CD4-positive, alpha-beta memory T cell (primary cell): ENCODE measurements at regions not wholly inside any gene's neighbourhood (a gene's known extent, or its start where the extent isn't known, plus 50 kb on each side); places are given as distances from the start of the nearest gene placed in this dataset.
A peak's percentile ranks its signal among the peaks of the same experiment; 100 is the strongest.

Experiments used
- CTCF ChIA-PET: fragments of 350-600 bp; sonication (Branson Sonifier 250); formaldehyde crosslinking; loops from one replicate; lab custom pipeline; 2021; ENCODE audit warnings: inconsistent platforms; ENCODE audit not compliant: partially characterized antibody; lab: Charles Lee
- POLR2A ChIA-PET: fragments of 350-600 bp; sonication (Branson Sonifier 250); formaldehyde crosslinking; loops from one replicate; lab custom pipeline; 2021; ENCODE audit not compliant: partially characterized antibody; lab: Charles Lee
- DNase-seq, 5 donors: peaks; one replicate each; pipeline versions ENCODE4 v3.0.0 to v3.0.0-alpha.2; 2020 to 2022; ENCODE audit warnings: mixed read lengths in 1 of 5
- H3K27ac ChIP-seq: one replicate; pipeline ENCODE4 v1.7.0; 2013; ENCODE audit warnings: low read depth, low read length
- H3K27me3 ChIP-seq: 2 replicates; pipeline ENCODE4 v1.7.0; 2013; ENCODE audit warnings: mild to moderate bottlenecking, low read length, moderate library complexity; ENCODE audit not compliant: insufficient read depth
- H3K36me3 ChIP-seq: 2 replicates; pipeline ENCODE4 v1.7.0; 2013; ENCODE audit warnings: mild to moderate bottlenecking, low read length, moderate library complexity; ENCODE audit not compliant: insufficient read depth
- H3K4me1 ChIP-seq: 2 replicates; pipeline ENCODE4 v1.7.0; 2013; ENCODE audit warnings: mild to moderate bottlenecking, low read length, moderate library complexity; ENCODE audit not compliant: insufficient read depth
- H3K4me3 ChIP-seq, 2 donors: one replicate each; pipeline ENCODE4 v1.7.0; 2013; ENCODE audit warnings: low read length in 2 of 2, mild to moderate bottlenecking in 1 of 2
- H3K9me3 ChIP-seq, 2 donors: one replicate each; pipeline ENCODE4 v1.7.0; 2013; ENCODE audit warnings: low read length in 2 of 2, control low read depth in 1 of 2; ENCODE audit not compliant: control insufficient read depth in 1 of 2
- H3K27ac Mint-ChIP-seq, 7 donors: one replicate each; pipeline ENCODE4 v1.8.0; 2020 to 2021; ENCODE audit warnings: mixed read lengths in 7 of 7, mild to moderate bottlenecking in 6 of 7, inconsistent platforms in 3 of 7, moderate library complexity in 3 of 7
- H3K27me3 Mint-ChIP-seq, 2 donors: one replicate each; pipeline ENCODE4 v1.8.0; 2020 to 2021; ENCODE audit warnings: mixed read lengths in 2 of 2
- H3K36me3 Mint-ChIP-seq, 2 donors: one replicate each; pipeline ENCODE4 v1.8.0; 2020 to 2021; ENCODE audit warnings: mixed read lengths in 2 of 2, inconsistent platforms in 1 of 2, mild to moderate bottlenecking in 1 of 2
- H3K4me1 Mint-ChIP-seq, 4 donors: one replicate each; pipeline ENCODE4 v1.8.0; 2020 to 2021; ENCODE audit warnings: mixed read lengths in 4 of 4, mild to moderate bottlenecking in 1 of 4
- H3K4me3 Mint-ChIP-seq, 8 donors: one replicate each; pipeline ENCODE4 v1.8.0; 2020 to 2021; ENCODE audit warnings: mixed read lengths in 8 of 8, mild to moderate bottlenecking in 7 of 8, moderate library complexity in 6 of 8, inconsistent platforms in 3 of 8
- H3K9me3 Mint-ChIP-seq, 8 donors: one replicate each; pipeline ENCODE4 v1.8.0; 2020 to 2021; ENCODE audit warnings: mixed read lengths in 8 of 8, mild to moderate bottlenecking in 5 of 8, inconsistent platforms in 3 of 8, moderate library complexity in 1 of 8
- intact Hi-C: fragments of 100-400 bp; cut with micrococcal nuclease; formaldehyde crosslinking; loops from one replicate; pipeline ENCODE4 v1.15.1; 2023

- Histone ChIP-seq H3K9me3 (no peaks in the 10 kb centered on the region), H3K27me3 (no peaks in the 10 kb centered on the region), H3K27ac (no peak overlapping the region), H3K4me1 (peaks cover 23% of the 10 kb centered on the region), H3K4me3 (no peak overlapping the region), H3K36me3 (no peaks in the 10 kb centered on the region)
- ChIA-PET CTCF (no interaction called here), POLR2A (no interaction called here)
- Mint-ChIP-seq H3K27me3 (no peaks in the 10 kb centered on the region), H3K9me3 (peaks cover 0 to 2% (median 0%) of the 10 kb centered on the region in 8 donors), H3K4me1 (peaks cover 10 to 31% (median 20%) of the 10 kb centered on the region in 4 donors), H3K36me3 (no peaks in the 10 kb centered on the region), H3K4me3 (no peak overlapping the region), H3K27ac (peak overlapping the region in 1 of 7 donors; percentile 1)
- intact Hi-C loops = no loop called here
- DNase-seq = no peak
These were observed 97.0 kb upstream of the LIPC start for GRCh38 chr15:58334803-58335202.

- Mint-ChIP-seq H3K36me3 (no peaks in the 10 kb centered on the region), H3K4me1 (peaks cover 9 to 19% (median 14%) of the 10 kb centered on the region in 4 donors), H3K9me3 (peaks cover 0 to 2% (median 0%) of the 10 kb centered on the region in 8 donors), H3K27me3 (no peaks in the 10 kb centered on the region), H3K4me3 (no peak overlapping the region), H3K27ac (no peak overlapping the region)
- intact Hi-C loops = no loop called here
- Histone ChIP-seq H3K4me1 (peaks cover 17% of the 10 kb centered on the region), H3K27ac (no peak overlapping the region), H3K4me3 (no peak overlapping the region), H3K36me3 (no peaks in the 10 kb centered on the region), H3K9me3 (no peaks in the 10 kb centered on the region), H3K27me3 (no peaks in the 10 kb centered on the region)
- DNase-seq = no peak
- CTCF ChIA-PET = no interaction called here
- POLR2A ChIA-PET = interaction anchor here (0.6 kb wide), 1 partner anchor 17 kb away, joined by 3 read pairs; no protein-coding TSS in a partner anchor
These were observed 95.6 kb upstream of the LIPC start for GRCh38 chr15:58336161-58336560.

- intact Hi-C loops = no loop called here
- H3K36me3 ChIP-seq = no peaks in the 10 kb centered on the region
- H3K4me3 ChIP-seq = no peak overlapping the region
- no peaks in the 10 kb centered on the region for H3K27me3 ChIP-seq
- Mint-ChIP-seq H3K27me3 (no peaks in the 10 kb centered on the region), H3K4me3 (no peak overlapping the region), H3K9me3 (peaks cover 0 to 2% (median 0%) of the 10 kb centered on the region in 8 donors), H3K4me1 (no peaks in the 10 kb centered on the region), H3K27ac (no peak overlapping the region), H3K36me3 (no peaks in the 10 kb centered on the region)
- ChIA-PET POLR2A (no interaction called here), CTCF (no interaction called here)
- no peak overlapping the region for H3K27ac ChIP-seq
- no peak for DNase-seq
- H3K4me1 ChIP-seq = no peaks in the 10 kb centered on the region
- H3K9me3 ChIP-seq = no peaks in the 10 kb centered on the region
These were observed 91.6 kb upstream of the LIPC start for GRCh38 chr15:58340176-58340575.

GRCh38 chr15:58342508-58342907 is 89.3 kb upstream of the LIPC start:
- H3K4me3 ChIP-seq = no peak overlapping the region
- no peaks in the 10 kb centered on the region for H3K27me3 Mint-ChIP-seq
- no peaks in the 10 kb centered on the region for H3K27me3 ChIP-seq
- peaks cover 0 to 2% (median 0%) of the 10 kb centered on the region in 8 donors for H3K9me3 Mint-ChIP-seq
- no peaks in the 10 kb centered on the region for H3K4me1 ChIP-seq
- no peak for DNase-seq
- ChIA-PET POLR2A (no interaction called here), CTCF (no interaction called here)
- no peaks in the 10 kb centered on the region for H3K9me3 ChIP-seq
- H3K27ac Mint-ChIP-seq = no peak overlapping the region
- intact Hi-C loops = no loop called here
- H3K36me3 Mint-ChIP-seq = no peaks in the 10 kb centered on the region
- H3K4me3 Mint-ChIP-seq = no peak overlapping the region
- no peak overlapping the region for H3K27ac ChIP-seq
- no peaks in the 10 kb centered on the region for H3K36me3 ChIP-seq
- no peaks in the 10 kb centered on the region for H3K4me1 Mint-ChIP-seq

GRCh38 chr15:58344213-58345070 is 87.3 kb upstream of the LIPC start:
- intact Hi-C loops = no loop called here

GRCh38 chr15:58346361-58346760 is 85.4 kb upstream of the LIPC start:
- intact Hi-C loops = no loop called here
- H3K9me3 ChIP-seq = no peaks in the 10 kb centered on the region
- H3K4me1 ChIP-seq = no peaks in the 10 kb centered on the region
- H3K4me1 Mint-ChIP-seq = no peaks in the 10 kb centered on the region
- H3K4me3 ChIP-seq = no peak overlapping the region
- H3K27ac Mint-ChIP-seq = no peak overlapping the region
- POLR2A ChIA-PET = no interaction called here
- no peak for DNase-seq
- H3K36me3 Mint-ChIP-seq = peaks cover 0 to 3% of the 10 kb centered on the region in 2 donors
- H3K9me3 Mint-ChIP-seq = peaks cover 0 to 2% (median under 1%) of the 10 kb centered on the region in 8 donors
- CTCF ChIA-PET = interaction anchor here (0.6 kb wide), 1 partner anchor 17 kb away, joined by 3 read pairs; no protein-coding TSS in a partner anchor
- H3K27me3 ChIP-seq = no peaks in the 10 kb centered on the region
- no peak overlapping the region for H3K4me3 Mint-ChIP-seq
- H3K27ac ChIP-seq = no peak overlapping the region
- peaks cover 0 to 3% of the 10 kb centered on the region in 2 donors for H3K27me3 Mint-ChIP-seq
- no peaks in the 10 kb centered on the region for H3K36me3 ChIP-seq

More at GRCh38 chr15:58344213-58345070, 87.3 kb upstream of the LIPC start:
- H3K36me3 Mint-ChIP-seq = peaks cover 0 to 3% of the 10 kb centered on the region in 2 donors
- no peak for DNase-seq
- CTCF ChIA-PET = no interaction called here
- Histone ChIP-seq H3K4me1 (no peaks in the 10 kb centered on the region), H3K27ac (no peak overlapping the region), H3K27me3 (no peaks in the 10 kb centered on the region), H3K4me3 (no peak overlapping the region), H3K36me3 (no peaks in the 10 kb centered on the region), H3K9me3 (no peaks in the 10 kb centered on the region)
- no peaks in the 10 kb centered on the region for H3K27me3 Mint-ChIP-seq
- H3K27ac Mint-ChIP-seq = no peak overlapping the region
- H3K9me3 Mint-ChIP-seq = peaks cover 0 to 2% (median under 1%) of the 10 kb centered on the region in 8 donors
- H3K4me1 Mint-ChIP-seq = no peaks in the 10 kb centered on the region
- H3K4me3 Mint-ChIP-seq = no peak overlapping the region
- POLR2A ChIA-PET = no interaction called here

GRCh38 chr15:58348095-58348812 is 83.5 kb upstream of the LIPC start:
- peaks cover 3 to 10% of the 10 kb centered on the region in 2 donors for H3K27me3 Mint-ChIP-seq
- no peak overlapping the region for H3K27ac Mint-ChIP-seq
- no peak for DNase-seq
- no peaks in the 10 kb centered on the region for H3K4me1 Mint-ChIP-seq
- H3K36me3 Mint-ChIP-seq = peaks cover 0 to 3% of the 10 kb centered on the region in 2 donors
- no peak overlapping the region for H3K27ac ChIP-seq
- H3K4me1 ChIP-seq = no peaks in the 10 kb centered on the region
- H3K9me3 ChIP-seq = no peaks in the 10 kb centered on the region
- H3K36me3 ChIP-seq = no peaks in the 10 kb centered on the region
- intact Hi-C loops = no loop called here
- H3K4me3 ChIP-seq = no peak overlapping the region
- peaks cover 0 to 2% (median under 1%) of the 10 kb centered on the region in 8 donors for H3K9me3 Mint-ChIP-seq
- H3K27me3 ChIP-seq = no peaks in the 10 kb centered on the region
- ChIA-PET CTCF (no interaction called here), POLR2A (no interaction called here)
- no peak overlapping the region for H3K4me3 Mint-ChIP-seq
